ENCODE measurements at regions not wholly inside any gene's neighbourhood (a gene's known extent, or its start where the extent isn't known, plus 50 kb on each side); places are given as distances from the start of the nearest gene placed in this dataset.

GRCh38 chr15:60255390-60255789 lies 142.4 kb downstream of the ANXA2 start:
- TF ChIP-seq CTCF (IDR thresholded peaks at IDR 0.05) (no peak), POLR2A (IDR thresholded peaks at IDR 0.05) (no peak)

Measured in stomach (tissue), 4 donors.